HG03175 (cell line): ENCODE measurements at regions not wholly inside any gene's neighbourhood (a gene's known extent, or its start where the extent isn't known, plus 50 kb on each side); places are given as distances from the start of the nearest gene placed in this dataset.

Experiments
- ATAC-seq: cut with Tn5 transposase; IDR thresholded peaks from one replicate; pipeline ENCODE4 v1.9.1; 2021; ENCODE audit warnings: mild to moderate bottlenecking, moderate library complexity; ENCODE audit not compliant: unreplicated experiment

DNA sequence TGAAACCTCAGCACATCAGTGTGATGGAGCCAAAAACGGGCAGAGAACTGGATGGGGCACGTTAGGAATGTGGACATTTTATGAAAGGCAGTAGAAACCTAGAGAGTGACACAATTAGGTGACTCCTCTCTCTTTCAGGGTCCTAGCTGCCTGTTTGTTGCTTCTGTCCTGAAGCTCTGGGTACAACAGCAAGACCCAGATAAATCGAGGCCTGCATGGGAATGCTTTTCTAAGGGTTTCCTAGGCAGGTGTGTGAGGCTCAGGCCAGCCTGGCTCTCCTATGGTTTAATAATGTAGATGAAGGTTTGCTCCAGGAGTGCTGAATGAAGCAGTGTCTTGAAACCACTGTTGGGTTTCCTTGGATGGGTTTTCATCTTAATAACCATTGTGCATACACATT lies 517.1 kb upstream of the RAB6C start:
- no peak for ATAC-seq

DNA sequence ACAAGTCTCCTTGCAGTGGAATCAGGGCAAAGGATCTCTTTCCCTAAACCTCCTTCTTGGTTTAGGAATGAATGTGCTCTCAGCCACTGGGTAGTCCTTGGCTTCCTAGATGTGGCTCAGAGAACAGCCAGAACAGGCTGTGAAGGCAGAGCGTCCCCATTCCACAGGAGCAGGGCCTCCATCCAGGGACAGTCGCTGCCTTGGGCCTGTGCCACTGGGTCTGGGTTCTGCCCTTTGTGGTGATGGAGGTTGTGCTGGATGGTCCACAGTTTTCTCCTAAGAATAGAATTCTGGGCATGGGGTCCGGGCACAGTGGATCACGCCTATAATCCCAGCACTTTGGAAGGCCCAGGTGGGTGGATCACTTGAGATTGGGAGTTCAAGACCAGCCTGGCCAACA lies 516.5 kb upstream of the RAB6C start:
- no peak for ATAC-seq

DNA sequence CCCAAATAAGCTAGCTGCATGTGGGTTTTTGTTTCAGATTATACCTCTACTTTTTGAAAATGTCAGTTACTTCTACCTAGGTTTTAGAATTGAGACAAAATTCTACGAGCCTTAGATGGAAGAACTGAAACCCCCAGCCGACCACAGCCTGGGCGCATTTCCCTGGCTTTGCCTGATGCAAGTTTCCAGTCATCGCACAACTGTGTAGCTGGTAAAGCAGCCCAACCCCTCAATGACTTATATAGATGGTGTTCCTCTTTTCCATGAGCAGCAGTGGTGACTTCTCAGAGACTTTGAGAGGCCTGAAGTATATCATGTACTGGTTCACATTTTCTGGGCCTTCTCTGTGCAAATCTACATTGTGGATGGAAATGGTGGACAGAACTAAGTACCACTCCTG lies 515.4 kb upstream of the RAB6C start:
- ATAC-seq, result no peak

DNA sequence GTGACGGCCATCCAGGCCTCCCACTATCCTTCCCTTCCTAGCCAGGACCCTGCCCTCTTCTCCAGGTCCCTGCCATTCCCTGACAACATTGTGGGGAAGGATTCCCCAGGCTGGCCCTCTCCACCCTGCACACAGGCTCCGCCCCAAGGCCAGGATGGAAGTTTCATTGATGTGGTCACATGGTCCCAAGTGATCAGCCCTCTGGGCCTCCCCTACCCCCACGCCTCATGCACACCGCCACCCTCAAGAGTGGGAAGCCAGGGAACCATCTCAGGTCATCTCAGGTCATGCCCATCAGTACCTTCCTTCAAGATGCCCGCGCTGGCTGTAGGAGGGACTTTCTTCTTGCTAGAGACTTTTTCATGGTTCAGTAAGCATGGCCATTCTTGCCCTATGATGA lies 514.8 kb upstream of the RAB6C start:
- ATAC-seq, result no peak

DNA sequence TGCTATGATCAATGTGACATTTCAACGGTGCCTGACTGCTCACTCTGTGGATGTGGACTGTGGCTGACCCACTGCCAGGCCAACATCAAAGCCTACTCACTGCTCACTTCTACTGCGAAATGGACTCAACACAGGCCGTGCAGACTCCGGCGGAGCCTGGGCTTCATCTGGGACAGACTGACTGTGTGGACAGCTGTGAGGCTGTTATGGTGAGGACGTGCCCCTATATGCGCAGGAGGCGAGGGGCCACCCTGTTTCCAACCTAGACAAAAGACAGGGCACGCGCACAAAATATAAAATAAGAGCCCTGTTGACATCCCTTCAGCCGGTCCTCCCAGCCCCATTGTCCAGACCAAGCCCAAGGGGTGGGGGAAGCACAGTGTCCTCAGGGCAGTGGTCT lies 514.4 kb upstream of the RAB6C start:
- no peak for ATAC-seq

DNA sequence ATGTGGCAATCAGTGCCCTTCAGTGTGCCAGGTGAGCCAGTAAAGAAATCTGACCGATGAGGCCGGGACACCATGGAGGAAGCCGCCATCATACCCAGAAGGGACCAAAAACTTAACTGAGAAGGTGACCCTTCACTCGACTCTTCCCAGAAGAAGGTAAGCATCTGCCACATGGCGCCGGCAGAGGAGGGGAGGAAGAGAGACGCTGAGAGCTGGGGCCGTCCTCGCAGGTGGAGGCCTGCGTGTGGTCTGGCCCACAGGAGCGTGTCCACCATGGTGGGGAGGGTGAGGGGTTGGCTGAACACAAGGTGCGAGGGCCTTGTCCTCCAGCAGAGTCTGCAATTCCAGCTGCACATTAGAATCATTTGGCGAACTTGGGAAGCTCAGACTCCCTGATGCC lies 513.1 kb upstream of the RAB6C start:
- no peak for ATAC-seq

DNA sequence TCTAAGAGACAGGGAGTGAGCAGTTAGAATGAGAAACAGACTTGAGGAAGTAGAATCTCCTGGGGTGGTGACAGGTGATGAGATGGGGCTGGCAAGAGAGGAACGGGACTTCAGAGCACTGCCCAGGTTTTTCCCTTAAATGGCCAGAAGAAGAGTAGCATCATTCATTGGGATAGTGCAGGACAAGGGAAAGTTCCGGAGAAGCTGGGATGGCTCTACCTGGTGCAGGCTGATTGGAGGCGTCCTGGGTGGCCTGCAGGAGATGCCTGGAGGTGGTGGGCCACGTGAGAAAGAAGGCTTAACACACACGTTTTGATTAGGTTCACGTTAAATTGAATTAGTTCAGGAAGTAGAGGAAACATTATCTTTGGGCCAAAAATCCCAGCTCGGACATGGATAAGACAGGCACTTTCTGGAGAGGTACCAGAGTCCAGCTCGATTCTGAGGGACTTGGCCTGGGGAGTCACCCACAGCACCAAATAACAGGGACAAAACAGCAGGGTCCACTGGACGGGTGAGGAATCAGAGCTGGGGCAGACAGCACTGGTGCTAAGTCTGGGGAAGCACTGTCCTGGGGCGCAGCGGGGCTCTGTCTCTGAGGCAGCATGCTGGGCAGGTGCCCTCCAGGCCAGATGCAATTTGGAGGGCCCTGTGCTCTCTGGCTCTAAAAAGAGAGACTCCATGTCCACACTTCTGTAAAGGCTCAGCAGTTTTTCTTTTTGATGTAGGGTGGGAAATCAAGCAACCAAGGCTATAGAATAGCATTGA lies 512.3 kb upstream of the RAB6C start:
- ATAC-seq, result no peak

DNA sequence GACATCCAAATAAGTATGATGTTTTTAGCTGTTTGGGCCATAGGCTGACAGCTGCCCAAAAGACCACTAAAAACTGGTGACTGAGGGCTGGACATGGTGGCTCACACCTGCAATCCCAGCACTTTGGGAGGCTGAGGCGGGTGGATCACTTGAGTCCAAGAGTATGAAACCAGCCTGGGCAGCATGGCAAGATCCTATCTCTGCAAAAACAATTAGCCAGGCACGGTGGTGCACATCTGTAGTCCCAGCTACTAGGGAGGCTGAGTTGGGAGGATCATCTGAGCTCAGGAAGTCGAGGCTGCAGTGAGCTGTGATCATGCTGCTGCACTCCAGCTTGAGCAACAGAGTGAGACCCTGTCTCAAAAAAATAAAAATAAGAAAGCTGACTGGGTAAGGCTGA lies 511.5 kb upstream of the RAB6C start:
- no peak for ATAC-seq

DNA sequence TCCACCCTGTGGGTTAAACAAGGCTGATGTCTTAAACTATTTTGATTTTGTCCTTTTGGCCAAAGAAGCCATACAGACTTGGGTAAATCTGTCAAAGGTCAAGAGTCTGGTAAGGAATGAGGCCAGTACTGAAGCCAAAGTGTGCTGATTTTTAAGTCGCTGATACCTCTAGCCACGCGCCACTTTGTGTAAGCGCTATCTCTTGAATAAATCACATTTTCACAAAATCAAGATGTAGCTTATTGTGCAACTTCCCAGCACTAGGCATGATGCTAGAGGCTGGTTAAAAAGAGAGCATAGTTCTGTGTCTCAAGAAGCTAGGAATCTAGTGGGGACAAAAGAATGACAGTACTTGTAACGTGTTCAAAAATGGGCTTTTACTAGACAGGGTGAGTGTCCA lies 510.6 kb upstream of the RAB6C start:
- no peak for ATAC-seq

DNA sequence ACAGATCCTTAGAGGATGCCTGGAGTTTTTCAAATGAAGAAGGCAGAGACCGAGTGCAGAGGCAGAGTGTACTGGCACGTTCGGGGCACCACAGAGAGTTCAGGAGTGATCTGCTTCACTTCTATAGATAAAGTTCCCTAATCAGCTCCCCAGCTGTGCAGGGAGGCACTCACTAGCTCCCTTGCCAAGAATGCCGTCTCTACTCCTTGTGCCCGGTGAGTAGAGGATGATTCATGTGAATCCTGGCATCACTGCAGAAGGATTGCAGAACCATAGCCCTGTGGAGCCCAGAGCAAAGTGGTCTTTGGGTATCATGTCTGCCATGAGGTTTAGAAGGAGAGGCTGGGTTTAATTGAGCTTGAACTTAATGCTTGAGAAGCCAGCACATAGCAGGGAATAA lies 510.1 kb upstream of the RAB6C start:
- no peak for ATAC-seq

DNA sequence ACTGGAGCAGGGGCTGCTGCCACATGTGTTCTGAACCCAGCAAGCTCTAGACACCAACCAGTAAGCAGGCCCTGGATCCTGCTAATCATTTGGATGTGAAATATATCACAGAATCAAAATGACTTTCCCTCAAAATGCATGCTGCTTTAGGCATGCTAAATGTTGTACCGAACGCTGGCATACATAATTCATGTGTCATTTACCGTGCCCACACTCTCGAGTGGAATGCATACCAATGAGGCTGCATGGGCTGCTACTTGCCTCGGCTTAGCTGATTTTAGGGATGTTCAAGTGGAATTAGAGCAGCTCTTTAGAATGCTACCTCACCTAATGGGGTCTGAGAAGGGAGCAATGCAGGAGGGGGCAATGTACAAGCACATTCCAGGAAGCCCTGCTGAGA lies 509.6 kb upstream of the RAB6C start:
- no peak for ATAC-seq

DNA sequence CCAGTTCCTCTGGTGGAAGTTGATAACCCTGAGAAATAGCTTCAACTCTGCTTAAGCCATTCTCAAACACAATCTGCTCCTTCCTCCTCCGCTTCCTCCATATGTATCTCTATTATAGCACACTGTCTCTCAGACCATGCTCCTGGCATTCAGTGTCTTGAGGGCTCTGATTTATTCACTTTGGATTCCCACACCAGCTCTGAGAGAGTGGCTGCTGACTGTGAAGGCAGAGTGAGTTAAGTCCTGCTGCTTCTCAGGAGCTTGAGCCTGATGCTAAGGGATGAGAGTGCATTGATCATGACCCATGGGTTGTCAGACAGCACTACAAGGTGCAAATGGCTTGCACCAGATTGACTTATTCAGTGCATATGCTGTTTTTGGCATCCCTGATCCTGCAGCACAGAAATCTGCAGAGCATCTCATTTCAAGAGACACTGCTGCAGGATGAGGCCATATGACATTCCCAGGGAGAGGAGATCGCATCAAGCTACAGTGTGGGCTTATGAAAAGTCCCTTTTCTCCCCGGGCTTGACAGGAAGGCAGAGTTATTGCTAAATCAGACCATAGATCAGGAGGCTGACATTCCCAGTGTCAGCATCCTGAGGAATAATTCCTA lies 500.5 kb upstream of the RAB6C start:
- ATAC-seq, result no peak

DNA sequence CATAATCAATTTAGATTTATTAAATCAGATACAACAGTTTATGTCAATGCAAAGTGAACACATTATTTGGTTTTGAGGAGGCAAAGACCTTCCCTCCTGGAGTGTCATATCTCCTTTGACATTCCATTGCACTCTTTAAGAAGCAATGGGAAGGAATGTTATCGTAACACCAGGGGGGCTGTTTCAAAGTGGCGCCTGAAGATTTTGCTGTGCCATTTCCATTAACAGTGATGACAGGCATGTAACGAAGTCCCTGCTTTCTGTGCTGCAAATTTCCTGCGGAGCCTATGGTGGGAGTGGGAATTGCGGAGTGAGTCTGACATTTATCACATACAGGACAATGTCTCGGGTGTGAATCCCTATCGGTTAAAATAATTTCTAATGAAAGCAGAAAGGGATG lies 499.6 kb upstream of the RAB6C start:
- no peak for ATAC-seq

DNA sequence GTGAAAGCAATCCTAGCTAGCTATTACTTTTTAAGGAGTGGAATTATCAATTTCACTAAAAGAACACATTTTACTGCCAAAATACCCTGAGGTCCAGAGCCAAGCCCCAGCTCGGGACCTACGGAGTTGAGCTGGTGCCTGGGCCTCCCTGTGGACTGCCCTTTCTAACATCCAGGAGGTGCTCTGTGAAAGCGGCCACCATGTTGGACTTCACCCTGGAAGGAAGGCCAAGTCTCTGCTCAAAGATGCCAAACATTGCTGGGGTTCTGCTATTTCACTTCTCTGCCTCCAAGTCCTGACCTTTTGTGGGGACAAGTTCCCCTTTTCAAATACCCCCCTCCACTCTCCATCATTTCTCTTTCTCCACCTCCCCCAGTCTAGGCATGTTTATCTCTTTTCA lies 498.7 kb upstream of the RAB6C start:
- ATAC-seq, result no peak

DNA sequence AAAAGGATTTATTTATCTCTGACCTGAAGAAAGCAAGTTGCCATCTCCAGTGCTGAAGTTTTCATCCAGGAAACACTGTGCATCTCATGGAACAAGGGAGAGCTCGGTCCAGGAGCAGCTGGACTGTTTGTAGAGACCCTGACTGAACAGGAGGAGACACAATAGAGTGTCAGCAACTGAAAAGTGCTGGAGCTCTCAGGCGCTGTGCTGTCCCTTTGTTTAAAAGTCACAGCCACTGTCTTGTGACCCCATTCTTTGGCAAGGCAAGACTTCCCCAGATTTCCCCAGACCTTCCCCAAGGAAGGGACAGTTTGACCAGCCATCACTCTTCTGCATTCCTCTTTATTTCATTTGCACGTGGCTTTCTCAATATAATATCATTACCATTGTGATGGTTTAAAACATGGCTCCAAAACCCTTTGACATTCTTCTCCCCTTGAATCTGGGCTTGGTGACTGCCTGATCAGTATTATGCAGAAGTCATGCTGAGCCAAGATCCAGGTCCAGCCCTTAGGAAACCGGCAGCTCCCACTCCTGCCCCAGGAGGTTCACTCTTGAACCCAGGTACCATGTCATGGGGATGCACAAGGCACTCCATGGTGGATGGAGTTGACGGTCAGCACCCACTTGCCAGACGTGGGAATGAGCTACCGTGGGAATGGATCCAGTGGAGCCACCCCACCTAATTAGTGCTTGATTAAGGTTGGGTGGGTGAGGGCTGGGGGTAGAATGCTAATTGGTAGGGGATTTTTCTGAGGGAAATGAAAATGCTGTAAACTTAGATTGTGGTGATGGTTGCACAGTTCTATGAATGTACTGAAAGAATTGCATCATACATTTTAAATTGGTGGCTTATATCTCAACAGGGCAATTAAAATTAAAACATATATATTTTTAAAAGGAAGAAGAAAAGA lies 497.9 kb upstream of the RAB6C start:
- ATAC-seq, result no peak

DNA sequence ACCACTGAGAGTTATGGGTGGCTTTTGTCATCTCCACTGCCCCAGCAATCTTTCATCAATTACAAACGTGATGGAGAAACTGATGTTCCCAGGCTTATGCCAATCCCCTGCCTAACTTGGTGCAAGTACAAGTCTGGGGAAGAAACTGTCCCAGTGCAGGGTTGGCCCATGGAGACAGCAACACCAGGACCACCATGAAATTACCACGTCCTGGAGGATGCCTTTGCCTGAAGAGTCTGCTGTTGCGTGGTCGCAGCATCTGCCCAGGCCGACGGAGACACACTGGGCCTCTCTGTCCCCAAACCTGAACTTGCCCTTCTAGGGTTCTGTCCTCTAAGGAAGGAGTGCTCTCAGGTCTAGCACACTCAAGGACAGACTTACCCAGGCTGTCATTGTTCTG lies 496.8 kb upstream of the RAB6C start:
- no peak for ATAC-seq

DNA sequence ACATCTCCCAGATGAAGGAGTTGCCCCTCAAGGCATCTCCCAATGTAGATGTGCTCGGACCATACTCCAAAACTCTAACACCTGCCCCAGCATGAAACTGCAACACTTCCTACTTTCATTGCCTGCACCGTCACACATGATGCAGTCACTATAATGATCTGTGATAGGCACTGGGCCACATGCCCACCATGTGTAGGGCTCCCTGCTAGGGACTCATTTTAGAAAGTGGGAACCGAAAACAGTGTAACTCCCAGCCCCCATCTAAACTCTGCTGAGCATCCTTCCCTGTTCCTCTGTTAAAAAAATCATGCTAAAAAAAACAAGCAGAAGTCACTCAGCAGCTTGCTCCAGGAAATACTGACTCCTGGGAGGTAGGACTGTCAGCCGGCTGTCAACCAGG lies 496.1 kb upstream of the RAB6C start:
- peak; percentile 87 for ATAC-seq

DNA sequence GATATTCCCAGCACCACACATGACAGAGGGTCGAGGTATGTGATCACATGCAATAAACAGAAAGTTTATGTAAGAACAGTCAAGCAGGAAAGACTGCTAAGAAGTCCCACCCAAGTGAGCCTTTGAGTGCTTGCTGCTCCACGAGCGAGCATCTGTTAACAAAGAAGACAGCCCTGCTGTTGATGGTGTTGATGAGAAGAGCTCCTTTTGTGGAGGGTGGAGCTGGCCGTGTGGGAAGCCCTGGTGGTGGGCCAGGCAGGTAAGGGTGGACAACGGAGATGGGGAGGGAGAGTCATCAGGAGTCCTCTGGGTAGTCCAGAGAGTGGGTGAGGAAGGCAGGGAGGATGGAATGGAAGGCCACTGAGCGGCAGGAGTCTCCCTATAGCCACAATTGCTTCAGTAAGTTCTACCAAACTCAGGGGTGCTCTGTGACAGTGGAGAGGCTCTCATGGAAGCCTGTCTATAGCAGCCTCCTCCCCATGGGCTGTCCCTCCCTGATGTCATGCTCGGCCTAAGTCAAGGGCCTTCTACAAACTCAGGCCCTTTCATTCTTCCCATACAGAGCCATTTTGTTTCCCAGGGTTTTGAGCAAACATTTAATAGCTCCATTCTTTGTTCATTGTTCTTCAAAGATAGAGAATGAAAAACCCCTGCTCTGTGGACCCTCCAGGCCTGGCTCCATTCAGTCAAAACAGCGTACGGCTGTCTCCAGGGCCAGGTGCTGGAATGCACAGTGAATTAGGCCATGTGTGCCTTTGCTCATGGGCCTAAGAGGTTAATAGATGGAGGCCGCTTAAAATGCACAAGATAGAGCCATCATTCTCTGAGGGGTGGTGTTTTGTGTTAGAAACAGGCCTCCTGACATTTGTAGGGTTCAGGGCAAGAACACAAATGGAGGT lies 494.2 kb upstream of the RAB6C start:
- no peak for ATAC-seq

DNA sequence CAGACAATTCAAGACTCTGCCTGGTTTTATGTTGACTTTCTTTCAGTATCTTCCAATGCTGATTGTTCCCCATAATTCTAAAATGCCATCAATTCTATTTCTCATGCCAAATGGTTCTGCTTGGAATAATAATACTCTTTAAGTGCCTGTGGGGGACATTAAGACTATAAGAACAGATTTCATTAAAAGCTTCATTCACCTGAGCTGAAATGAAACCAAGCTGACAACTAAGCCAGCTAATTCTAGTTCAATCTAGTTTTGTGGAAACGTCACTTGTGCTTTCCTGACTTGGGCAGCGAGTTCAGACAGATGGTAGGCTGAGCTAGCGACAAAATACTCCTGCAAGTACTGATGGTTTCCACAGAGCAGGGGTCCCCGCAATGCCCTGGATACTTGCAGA lies 491.1 kb upstream of the RAB6C start:
- no peak for ATAC-seq

DNA sequence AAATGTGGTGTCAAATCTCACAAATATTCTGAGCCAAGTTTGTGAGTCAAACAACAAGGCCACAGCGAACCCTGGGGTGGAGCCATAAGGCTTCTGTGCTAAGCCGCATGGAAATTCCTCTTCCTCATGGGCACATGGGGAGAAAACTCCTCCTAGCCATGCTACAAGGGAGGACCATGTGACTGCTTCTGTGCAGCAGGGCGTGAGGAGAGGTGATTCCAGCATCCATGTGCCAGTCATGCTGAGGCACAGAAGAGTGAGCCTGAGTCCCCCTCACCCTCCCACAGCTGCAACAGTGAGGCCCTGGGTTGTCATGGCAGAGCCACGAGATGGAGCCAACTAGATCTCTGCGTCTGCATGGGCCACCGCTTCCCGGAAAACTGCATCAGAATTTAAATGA lies 488.8 kb upstream of the RAB6C start:
- no peak for ATAC-seq

DNA sequence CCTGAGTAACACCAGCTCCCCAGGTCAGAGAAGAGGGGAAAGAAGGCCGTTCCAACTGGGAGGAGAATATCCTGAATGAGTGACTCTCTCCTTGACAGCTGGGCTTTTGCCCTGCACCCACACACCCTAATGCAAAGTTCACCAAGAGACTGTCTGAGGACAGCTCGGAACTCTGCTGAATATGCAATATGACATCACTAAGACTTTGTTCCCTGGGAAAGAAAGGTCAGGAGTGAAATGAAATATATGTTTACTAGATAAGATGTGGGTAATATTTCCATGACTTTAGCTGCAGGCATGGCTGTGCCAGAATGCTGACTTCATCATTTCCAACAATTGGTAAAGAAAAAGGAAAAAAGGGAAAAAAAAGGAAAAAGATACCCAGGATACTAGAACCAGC lies 488.2 kb upstream of the RAB6C start:
- ATAC-seq, result no peak
